HG03060 (cell line): ENCODE measurements at regions not wholly inside any gene's neighbourhood (a gene's known extent, or its start where the extent isn't known, plus 50 kb on each side); places are given as distances from the start of the nearest gene placed in this dataset.

Experiments used
- ATAC-seq: cut with Tn5 transposase; IDR thresholded peaks from one replicate; pipeline ENCODE4 v1.9.1; 2021; ENCODE audit warnings: low read depth, moderate number of reproducible peaks; ENCODE audit not compliant: unreplicated experiment

GRCh38 chrX:7789200-7789599 is 53.8 kb upstream of the VCX start:
- no peak for ATAC-seq

GRCh38 chrX:7788334-7788733 is 54.6 kb upstream of the VCX start:
- ATAC-seq = no peak

GRCh38 chrX:7787714-7788113 is 55.3 kb upstream of the VCX start:
- no peak for ATAC-seq

GRCh38 chrX:7784580-7784979 is 58.4 kb upstream of the VCX start:
- no peak for ATAC-seq

GRCh38 chrX:7779644-7780043 is 63.3 kb upstream of the VCX start:
- no peak for ATAC-seq

GRCh38 chrX:7775987-7776386 is 67.0 kb upstream of the VCX start:
- no peak for ATAC-seq

- ATAC-seq = no peak
Measured at GRCh38 chrX:7771788-7772438, 71.1 kb upstream of the VCX start.

GRCh38 chrX:7759830-7760229 is 83.1 kb upstream of the VCX start:
- ATAC-seq = no peak

- no peak for ATAC-seq
Measured at GRCh38 chrX:7746856-7747255, 96.1 kb upstream of the VCX start.

- no peak for ATAC-seq
Measured at GRCh38 chrX:7730071-7730470, 112.9 kb upstream of the VCX start.

- no peak for ATAC-seq
Measured at GRCh38 chrX:7720519-7720918, 122.5 kb upstream of the VCX start.

GRCh38 chrX:7714351-7714750 is 128.6 kb upstream of the VCX start:
- ATAC-seq = no peak

GRCh38 chrX:7711167-7711566 is 131.8 kb upstream of the VCX start:
- ATAC-seq = no peak

GRCh38 chrX:7709845-7710244 is 133.1 kb upstream of the VCX start:
- ATAC-seq = no peak

- ATAC-seq = no peak
Measured at GRCh38 chrX:7706032-7706431, 136.9 kb upstream of the VCX start.

- no peak for ATAC-seq
Measured at GRCh38 chrX:7704205-7704604, 138.8 kb upstream of the VCX start.

- no peak for ATAC-seq
Measured at GRCh38 chrX:7698248-7698647, 144.7 kb upstream of the VCX start.

GRCh38 chrX:7690842-7691241 is 152.1 kb upstream of the VCX start:
- no peak for ATAC-seq

- ATAC-seq = no peak
Measured at GRCh38 chrX:7689791-7690412, 153.1 kb upstream of the VCX start.

- ATAC-seq = no peak
Measured at GRCh38 chrX:7680181-7680580, 162.8 kb upstream of the VCX start.

GRCh38 chrX:7654316-7654715 is 188.7 kb upstream of the VCX start:
- no peak for ATAC-seq

- no peak for ATAC-seq
Measured at GRCh38 chrX:7647831-7648230, 195.1 kb upstream of the VCX start.

GRCh38 chrX:7641141-7641540 is 201.8 kb upstream of the VCX start:
- no peak for ATAC-seq
